Ovary (tissue), 7 donors: ENCODE measurements at regions not wholly inside any gene's neighbourhood (a gene's known extent, or its start where the extent isn't known, plus 50 kb on each side); places are given as distances from the start of the nearest gene placed in this dataset.

Source experiments
- DNase-seq, 5 donors: peaks; one replicate each; pipeline ENCODE4 v3.0.0-alpha.2; 2019 to 2020
- H3K27ac ChIP-seq, 2 donors: fragments of 200-600 bp; one replicate each; pipeline versions ENCODE4 v1.5.1 to v1.8.0; 2019 to 2022
- H3K27me3 ChIP-seq: fragments of 200-600 bp; one replicate; pipeline ENCODE4 v1.8.0; 2022
- H3K36me3 ChIP-seq: fragments of 200-600 bp; sonication (generic); one replicate; pipeline ENCODE4 v1.5.1; 2019
- H3K4me1 ChIP-seq: one replicate; pipeline ENCODE4 v1.8.1; 2013; ENCODE audit warnings: mild to moderate bottlenecking, moderate library complexity; ENCODE audit not compliant: insufficient read depth
- H3K4me3 ChIP-seq: fragments of 200-600 bp; sonication (generic); one replicate; pipeline ENCODE4 v1.5.1; 2017
- H3K9me3 ChIP-seq, 2 donors: fragments of 200-600 bp in 1 of 2; sonication (generic) in 1 of 2; one replicate each; pipeline versions ENCODE4 v1.5.1 to v1.8.1; 2013 to 2019; ENCODE audit warnings: mild to moderate bottlenecking in 1 of 2, moderate library complexity in 1 of 2
- EP300 ChIP-seq: sonication (generic); formaldehyde crosslinking; IDR thresholded peaks from one replicate; pipeline ENCODE4 v1.6.1; 2017; ENCODE audit warnings: antibody characterized with exemption
- POLR2A ChIP-seq: fragments of 450-650 bp; IDR thresholded peaks from one replicate; pipeline ENCODE4 v1.6.1; 2017; ENCODE audit warnings: antibody characterized with exemption, mild to moderate bottlenecking, moderate library complexity
- WGBS, 3 donors: extraction: QIAGEN DNeasy Blood & Tissue Kit in 1 of 3; methylation state at CpG; one replicate each; pipeline versions ENCODE4 v1.1.5 to v1.1.7; 2013 to 2017; 5-methylcytosine and 5-hydroxymethylcytosine counted together
- intact Hi-C, 4 donors: fragments of 100-400 bp; cut with DNase I; formaldehyde crosslinking; loops; one replicate each; pipeline versions ENCODE4 v1.11.0 to v1.15.1; 2022 to 2023
- TF ChIP-seq, protein P1 (sequence below), 3 donors: fragments of 450-650 bp in 2 of 3; fragments of 200-600 bp in 1 of 3; IDR thresholded peaks; one replicate each; pipeline versions ENCODE4 v1.5.1 to v1.8.0; 2016 to 2022; ENCODE audit warnings: antibody characterized with exemption in 3 of 3, mild to moderate bottlenecking in 1 of 3
- donor health status: DM: no; HTN: no; CAD: no; lungs with moderate emphysema.
- donor health status: DM: no; HTN: no; CAD: no.
- donor health status: Bipolar disorder and iron deficiency.
- donor health status: DM: no; HTN: no; CAD: no.
- donor health status: DM: yes; HTN: yes; CAD: no.

DNA sequence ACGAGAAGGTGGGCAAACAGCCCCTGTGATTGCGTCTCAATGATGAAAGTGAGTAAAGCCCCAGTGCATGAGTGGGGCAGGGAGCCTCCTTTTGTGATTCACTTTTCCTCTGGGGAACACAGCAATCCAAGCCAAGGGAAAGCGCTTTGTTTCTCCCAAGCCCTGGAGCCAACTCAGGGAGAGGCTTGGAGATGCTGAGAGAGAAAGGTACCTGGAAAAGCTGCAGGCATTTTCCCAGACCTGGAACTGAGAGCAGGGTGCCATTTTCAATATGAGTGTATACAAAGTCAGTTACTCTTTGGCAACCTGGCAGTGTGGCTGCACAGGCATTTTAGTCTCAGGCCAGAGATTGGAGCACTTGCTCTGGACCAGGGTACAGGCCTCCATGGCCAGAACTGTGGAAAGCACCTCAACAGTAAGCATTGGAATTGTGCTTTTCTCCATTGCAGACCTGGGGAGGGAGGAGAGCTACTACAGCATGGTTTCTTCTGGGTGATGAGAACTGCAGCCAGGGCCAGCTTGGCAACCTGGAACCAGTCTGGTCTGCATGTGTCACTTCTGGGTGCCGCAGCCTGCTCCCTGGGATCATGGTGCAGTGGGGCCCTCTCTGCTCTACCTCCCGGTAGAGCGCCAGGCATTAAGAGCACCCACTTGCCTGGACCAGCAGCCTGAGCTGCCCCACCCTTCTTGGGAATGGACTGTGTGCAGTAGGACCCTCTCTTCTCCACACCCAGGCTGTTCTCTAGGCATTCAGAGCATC lies 89.0 kb upstream of the CDH5 start:
- H3K9me3 ChIP-seq: no peaks in the 10 kb centered on the region
- intact Hi-C loops: no loop called here
- H3K27me3 ChIP-seq: no peaks in the 10 kb centered on the region
- DNase-seq: no peak
- peaks cover 2% of the 10 kb centered on the region for H3K4me1 ChIP-seq
- H3K36me3 ChIP-seq: no peaks in the 10 kb centered on the region
- TF ChIP-seq, protein P1, sequence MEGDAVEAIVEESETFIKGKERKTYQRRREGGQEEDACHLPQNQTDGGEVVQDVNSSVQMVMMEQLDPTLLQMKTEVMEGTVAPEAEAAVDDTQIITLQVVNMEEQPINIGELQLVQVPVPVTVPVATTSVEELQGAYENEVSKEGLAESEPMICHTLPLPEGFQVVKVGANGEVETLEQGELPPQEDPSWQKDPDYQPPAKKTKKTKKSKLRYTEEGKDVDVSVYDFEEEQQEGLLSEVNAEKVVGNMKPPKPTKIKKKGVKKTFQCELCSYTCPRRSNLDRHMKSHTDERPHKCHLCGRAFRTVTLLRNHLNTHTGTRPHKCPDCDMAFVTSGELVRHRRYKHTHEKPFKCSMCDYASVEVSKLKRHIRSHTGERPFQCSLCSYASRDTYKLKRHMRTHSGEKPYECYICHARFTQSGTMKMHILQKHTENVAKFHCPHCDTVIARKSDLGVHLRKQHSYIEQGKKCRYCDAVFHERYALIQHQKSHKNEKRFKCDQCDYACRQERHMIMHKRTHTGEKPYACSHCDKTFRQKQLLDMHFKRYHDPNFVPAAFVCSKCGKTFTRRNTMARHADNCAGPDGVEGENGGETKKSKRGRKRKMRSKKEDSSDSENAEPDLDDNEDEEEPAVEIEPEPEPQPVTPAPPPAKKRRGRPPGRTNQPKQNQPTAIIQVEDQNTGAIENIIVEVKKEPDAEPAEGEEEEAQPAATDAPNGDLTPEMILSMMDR (IDR thresholded peaks at IDR 0.05): no peak
- TF ChIP-seq EP300: no peak
- no peak overlapping the region for H3K4me3 ChIP-seq
- 93 to 95% (median 93%) methylated on average over 6 of the region's 6 CpGs for WGBS, 3 donors
- no peak overlapping the region for H3K27ac ChIP-seq

- H3K4me3 ChIP-seq: no peak overlapping the region
- intact Hi-C loops: no loop called here
- no peaks in the 10 kb centered on the region for H3K36me3 ChIP-seq
- no peaks in the 10 kb centered on the region for H3K9me3 ChIP-seq
- TF ChIP-seq EP300 (no peak), POLR2A (no peak)
- TF ChIP-seq, protein P1 (IDR thresholded peaks at IDR 0.05): no peak
- H3K27me3 ChIP-seq: no peaks in the 10 kb centered on the region
- H3K27ac ChIP-seq: no peak overlapping the region
- peaks cover 2% of the 10 kb centered on the region for H3K4me1 ChIP-seq
- 57 to 60% (median 58%) methylated on average over 6 of the region's 6 CpGs for WGBS, 3 donors
- DNase-seq: no peak
These were observed 90.6 kb upstream of the CDH5 start for GRCh38 chr16:66275775-66276428.

GRCh38 chr16:66274335-66275110 lies 92.0 kb upstream of the CDH5 start:
- H3K27ac ChIP-seq: no peak overlapping the region
- 88 to 92% (median 90%) methylated on average over 9 of the region's 9 CpGs for WGBS, 3 donors
- no peaks in the 10 kb centered on the region for H3K9me3 ChIP-seq
- H3K36me3 ChIP-seq: no peaks in the 10 kb centered on the region
- intact Hi-C loops: no loop called here
- TF ChIP-seq EP300 (no peak), POLR2A (no peak)
- TF ChIP-seq, protein P1 (IDR thresholded peaks at IDR 0.05): no peak
- no peak for DNase-seq
- no peak overlapping the region for H3K4me3 ChIP-seq
- peaks cover 4% of the 10 kb centered on the region for H3K4me1 ChIP-seq
- H3K27me3 ChIP-seq: no peaks in the 10 kb centered on the region

- Histone ChIP-seq H3K27ac (no peak overlapping the region), H3K4me1 (peaks cover 4% of the 10 kb centered on the region), H3K9me3 (no peaks in the 10 kb centered on the region), H3K4me3 (no peak overlapping the region), H3K27me3 (no peaks in the 10 kb centered on the region), H3K36me3 (no peaks in the 10 kb centered on the region)
- DNase-seq: peak in 1 of 5 donors; percentile 18
- intact Hi-C loops: no loop called here
- 89 to 96% (median 90%) methylated on average over 8 of the region's 8 CpGs for WGBS, 3 donors
- TF ChIP-seq POLR2A (no peak), EP300 (no peak)
- TF ChIP-seq, protein P1 (IDR thresholded peaks at IDR 0.05): no peak
These were observed 92.7 kb upstream of the CDH5 start for GRCh38 chr16:66273644-66274334.
